ENCODE measurements at regions not wholly inside any gene's neighbourhood (a gene's known extent, or its start where the extent isn't known, plus 50 kb on each side); places are given as distances from the start of the nearest gene placed in this dataset.
"Not testable (repeated sequence)": the region's sequence is repeated elsewhere in the genome, so short reads cannot be mapped to it uniquely, and the experiment has no call there.

- CTCF ChIA-PET = no interaction called here
- Histone ChIP-seq H2BK15ac (ENCODE audit: low read depth, low read length) (no peak overlapping the region), H3K27ac (ENCODE audit: insufficient read depth, low read length) (no peak overlapping the region), H3K4me3 (ENCODE audit: insufficient read depth, low read depth, low read length) (no peak overlapping the region), H3K4me1 (ENCODE audit: control insufficient read depth, insufficient read depth, low read length) (no peaks in the 10 kb centered on the region), H2BK120ac (ENCODE audit: low read depth, low read length) (no peak overlapping the region), H2AK5ac (ENCODE audit: low read depth, low read length) (no peak overlapping the region), H3K27me3 (ENCODE audit: control insufficient read depth, insufficient read depth, low read length) (no peaks in the 10 kb centered on the region), H3K56ac (ENCODE audit: extremely low read depth, insufficient read depth, low read length) (no peak overlapping the region), H3K36me3 (ENCODE audit: control insufficient read depth, insufficient read depth, low read length) (no peaks in the 10 kb centered on the region), H4K91ac (ENCODE audit: insufficient read depth, low read depth, low read length) (no peak overlapping the region), H4K8ac (ENCODE audit: low read depth in 2 of 2, low read length in 2 of 2) (no peak overlapping the region), H3K79me1 (ENCODE audit: low read depth in 1 of 2, low read length in 2 of 2) (no peaks in the 10 kb centered on the region), H3K9me3 (ENCODE audit: control insufficient read depth, insufficient read depth, low read length) (no peaks in the 10 kb centered on the region), H2AK9ac (replicated peaks; ENCODE audit: low read depth, low read length, poor library complexity) (no peak overlapping the region), H3K9me1 (ENCODE audit: insufficient read depth, low read length) (no peaks in the 10 kb centered on the region), H2BK5ac (ENCODE audit: low read depth, low read length, poor library complexity, severe bottlenecking) (no peak overlapping the region), H3K18ac (ENCODE audit: low read depth, low read length) (no peak overlapping the region), H3K23ac (ENCODE audit: low read depth, low read length) (no peak overlapping the region), H3K4ac (ENCODE audit: low read depth, low read length) (no peak overlapping the region), H2BK20ac (ENCODE audit: low read depth, low read length) (no peak overlapping the region), H2AFZ (replicated peaks; ENCODE audit: low read length, poor library complexity) (no peak overlapping the region), H3K9ac (ENCODE audit: low read depth, low read length) (no peak overlapping the region), H4K5ac (ENCODE audit: low read depth, low read length) (no peak overlapping the region), H3K14ac (replicated peaks; ENCODE audit: low read depth, low read length) (no peak overlapping the region), H3K4me2 (ENCODE audit: low read depth, low read length) (no peak overlapping the region), H4K20me1 (ENCODE audit: insufficient read depth, low read length) (no peaks in the 10 kb centered on the region)
- intact Hi-C loops (cut with micrococcal nuclease) = no loop called here
- in situ Hi-C loops (cut with MboI; ENCODE audit: low sequenced_read_pairs) = no loop called here
- dilution Hi-C loops (cut with HindIII; ENCODE audit: low sequenced_read_pairs, unreplicated experiment) = no loop called here
- no TSS peak for BruUV-seq (replicated peaks)
- no CpG with 5 or more reads among the region's 2 CpGs for WGBS, 2 experiments (ENCODE audit: extremely low coverage in 2 of 2, insufficient read length in 1 of 2)
- POLR2A ChIA-PET (ENCODE audit: unreplicated experiment) = no interaction called here
- TF ChIP-seq RCOR1 (IDR thresholded peaks at IDR 0.05; ENCODE audit: insufficient replicate concordance, low read length) (no peak), MAFK (IDR thresholded peaks at IDR 0.05; ENCODE audit: low read depth, low read length) (peak; percentile 73)
- DNase-seq = no peak
- ATAC-seq (ENCODE audit: low read depth) = no peak
These were observed 163.3 kb downstream of the SPANXN1 start for GRCh38 chrX:145410622-145411021.

GRCh38 chrX:145436211-145436610, 188.9 kb downstream of the SPANXN1 start:
- POLR2A ChIA-PET (ENCODE audit: unreplicated experiment); H3K79me1 ChIP-seq (ENCODE audit: low read depth in 1 of 2, low read length in 2 of 2); H3K4me2 ChIP-seq (ENCODE audit: low read depth, low read length); DNase-seq; H3K36me3 ChIP-seq (ENCODE audit: control insufficient read depth, insufficient read depth, low read length); in situ Hi-C loops (cut with MboI; ENCODE audit: low sequenced_read_pairs); H3K14ac ChIP-seq (replicated peaks; ENCODE audit: low read depth, low read length); H3K9ac ChIP-seq (ENCODE audit: low read depth, low read length); H4K20me1 ChIP-seq (ENCODE audit: insufficient read depth, low read length); H3K4me1 ChIP-seq (ENCODE audit: control insufficient read depth, insufficient read depth, low read length); ATAC-seq (ENCODE audit: low read depth); H3K23ac ChIP-seq (ENCODE audit: low read depth, low read length); dilution Hi-C loops (cut with HindIII; ENCODE audit: low sequenced_read_pairs, unreplicated experiment); H2BK120ac ChIP-seq (ENCODE audit: low read depth, low read length); H2AK5ac ChIP-seq (ENCODE audit: low read depth, low read length); H2AFZ ChIP-seq (replicated peaks; ENCODE audit: low read length, poor library complexity); H3K27ac ChIP-seq (ENCODE audit: insufficient read depth, low read length); H4K91ac ChIP-seq (ENCODE audit: insufficient read depth, low read depth, low read length); H2BK5ac ChIP-seq (ENCODE audit: low read depth, low read length, poor library complexity, severe bottlenecking); H3K9me1 ChIP-seq (ENCODE audit: insufficient read depth, low read length); H2AK9ac ChIP-seq (replicated peaks; ENCODE audit: low read depth, low read length, poor library complexity); H3K4ac ChIP-seq (ENCODE audit: low read depth, low read length); H3K9me3 ChIP-seq (ENCODE audit: control insufficient read depth, insufficient read depth, low read length); intact Hi-C loops (cut with micrococcal nuclease); H3K4me3 ChIP-seq (ENCODE audit: insufficient read depth, low read depth, low read length); BruUV-seq (replicated peaks); H4K5ac ChIP-seq (ENCODE audit: low read depth, low read length); H3K56ac ChIP-seq (ENCODE audit: extremely low read depth, insufficient read depth, low read length); H4K8ac ChIP-seq (ENCODE audit: low read depth in 2 of 2, low read length in 2 of 2); CTCF ChIA-PET; H2BK15ac ChIP-seq (ENCODE audit: low read depth, low read length); H3K27me3 ChIP-seq (ENCODE audit: control insufficient read depth, insufficient read depth, low read length); H2BK20ac ChIP-seq (ENCODE audit: low read depth, low read length); H3K18ac ChIP-seq (ENCODE audit: low read depth, low read length): not testable (repeated sequence)
- no CpG with 5 or more reads among the region's 32 CpGs for WGBS, 2 experiments (ENCODE audit: extremely low coverage in 2 of 2, insufficient read length in 1 of 2)

Measured in IMR-90 (cell line).